ENCODE measurements at regions not wholly inside any gene's neighbourhood (a gene's known extent, or its start where the extent isn't known, plus 50 kb on each side); places are given as distances from the start of the nearest gene placed in this dataset.

DNA sequence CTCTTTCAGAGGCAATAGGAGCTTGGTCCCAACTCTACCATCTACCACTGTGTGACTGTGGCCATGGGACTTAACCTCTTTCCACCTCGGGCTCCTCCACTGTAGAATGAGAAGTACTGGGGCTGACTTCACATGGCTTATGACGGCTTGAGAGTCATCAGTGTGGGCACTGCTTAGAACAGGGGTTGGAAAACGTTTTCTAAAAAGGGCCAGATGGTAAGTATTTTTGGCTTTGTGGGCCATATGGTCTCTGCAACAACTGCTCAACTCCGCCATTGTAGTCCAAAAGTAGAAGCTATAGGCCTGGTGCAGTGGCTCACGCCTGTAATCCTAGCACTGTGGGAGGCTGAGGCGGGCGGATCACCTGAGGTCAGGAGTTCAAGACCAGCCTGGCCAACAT is 69.2 kb upstream of the LTA4H start:
- H3K36me3 Mint-ChIP-seq (ENCODE audit: low read depth): no peaks in the 10 kb centered on the region
- no peak overlapping the region for H3K27ac Mint-ChIP-seq
- Histone ChIP-seq H3K4me1 (ENCODE audit: control insufficient read depth, insufficient read depth, low read length) (no peaks in the 10 kb centered on the region), H3K4me3 (ENCODE audit: low read length) (no peak overlapping the region), H3K27me3 (ENCODE audit: control insufficient read depth, insufficient read depth, low read length, poor library complexity, severe bottlenecking) (no peaks in the 10 kb centered on the region), H3K36me3 (ENCODE audit: control insufficient read depth, insufficient read depth, low read length) (no peaks in the 10 kb centered on the region), H3K9ac (ENCODE audit: extremely low read depth, low read length, poor library complexity, severe bottlenecking) (no peak overlapping the region), H3K9me3 (ENCODE audit: control insufficient read depth, low read length) (no peaks in the 10 kb centered on the region), H3K27ac (ENCODE audit: low read depth, low read length) (no peak overlapping the region)
- H3K9me3 Mint-ChIP-seq: peaks cover 9% of the 10 kb centered on the region
- DNase-seq: peak; percentile 28
- H3K27me3 Mint-ChIP-seq (ENCODE audit: insufficient read depth): no peaks in the 10 kb centered on the region
- 87 to 94% methylated on average over 6 to 7 of the region's 7 CpGs for WGBS, 2 experiments (ENCODE audit: insufficient coverage in 1 of 2, insufficient read length in 1 of 2)
- no peak for TF ChIP-seq CTCF (conservative IDR thresholded peaks at IDR 0.05)
- no peak overlapping the region for H3K4me3 Mint-ChIP-seq
- H3K4me1 Mint-ChIP-seq: peaks cover 4% of the 10 kb centered on the region

GRCh38 chr12:96106137-96106536 is 70.8 kb upstream of the LTA4H start:
- no peaks in the 10 kb centered on the region for H3K27me3 ChIP-seq (ENCODE audit: control insufficient read depth, insufficient read depth, low read length, poor library complexity, severe bottlenecking)
- Mint-ChIP-seq H3K4me3 (no peak overlapping the region), H3K36me3 (ENCODE audit: low read depth) (no peaks in the 10 kb centered on the region), H3K27ac (no peak overlapping the region), H3K27me3 (ENCODE audit: insufficient read depth) (peaks cover 3% of the 10 kb centered on the region), H3K4me1 (peaks cover 4% of the 10 kb centered on the region), H3K9me3 (peaks cover 12% of the 10 kb centered on the region)
- no peaks in the 10 kb centered on the region for H3K4me1 ChIP-seq (ENCODE audit: control insufficient read depth, insufficient read depth, low read length)
- peak; percentile 22 for DNase-seq
- no peaks in the 10 kb centered on the region for H3K36me3 ChIP-seq (ENCODE audit: control insufficient read depth, insufficient read depth, low read length)
- H3K4me3 ChIP-seq (ENCODE audit: low read length): no peak overlapping the region
- no peaks in the 10 kb centered on the region for H3K9me3 ChIP-seq (ENCODE audit: control insufficient read depth, low read length)
- WGBS, 2 experiments (ENCODE audit: insufficient coverage in 1 of 2, insufficient read length in 1 of 2): 96 to 100% methylated on average over 1 to 2 of the region's 2 CpGs
- TF ChIP-seq CTCF (conservative IDR thresholded peaks at IDR 0.05): no peak
- H3K27ac ChIP-seq (ENCODE audit: low read depth, low read length): no peak overlapping the region
- no peak overlapping the region for H3K9ac ChIP-seq (ENCODE audit: extremely low read depth, low read length, poor library complexity, severe bottlenecking)

DNA sequence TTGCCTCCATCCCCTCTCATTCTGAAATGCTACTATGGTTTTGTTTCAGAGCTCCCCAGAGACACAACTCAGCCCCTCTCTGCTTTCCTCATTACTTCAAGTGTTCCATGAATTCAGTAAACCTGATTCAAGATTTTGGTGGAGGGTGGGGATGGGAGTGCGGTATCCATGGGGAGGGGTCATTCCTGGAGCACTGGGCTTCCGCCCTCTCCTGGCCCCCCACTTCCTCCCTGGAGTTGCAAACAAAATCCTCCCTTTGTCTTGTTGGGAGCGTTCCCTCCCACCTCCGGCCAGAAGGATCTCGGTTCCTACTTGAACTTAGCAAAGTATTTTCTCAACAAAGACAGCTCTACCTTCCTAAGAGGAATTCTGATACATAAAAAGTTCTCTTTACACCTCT is 71.8 kb upstream of the LTA4H start:
- Mint-ChIP-seq H3K27me3 (ENCODE audit: insufficient read depth) (peaks cover 3% of the 10 kb centered on the region), H3K9me3 (peaks cover 12% of the 10 kb centered on the region), H3K27ac (no peak overlapping the region), H3K4me3 (no peak overlapping the region), H3K36me3 (ENCODE audit: low read depth) (no peaks in the 10 kb centered on the region), H3K4me1 (peaks cover 4% of the 10 kb centered on the region)
- no peak overlapping the region for H3K4me3 ChIP-seq (ENCODE audit: low read length)
- WGBS, 2 experiments (ENCODE audit: insufficient coverage in 1 of 2, insufficient read length in 1 of 2): 92 to 100% methylated on average over 3 to 5 of the region's 5 CpGs
- H3K27ac ChIP-seq (ENCODE audit: low read depth, low read length): no peak overlapping the region
- no peaks in the 10 kb centered on the region for H3K36me3 ChIP-seq (ENCODE audit: control insufficient read depth, insufficient read depth, low read length)
- no peaks in the 10 kb centered on the region for H3K4me1 ChIP-seq (ENCODE audit: control insufficient read depth, insufficient read depth, low read length)
- no peak overlapping the region for H3K9ac ChIP-seq (ENCODE audit: extremely low read depth, low read length, poor library complexity, severe bottlenecking)
- peak; percentile 32 for DNase-seq
- TF ChIP-seq CTCF (conservative IDR thresholded peaks at IDR 0.05): no peak
- H3K27me3 ChIP-seq (ENCODE audit: control insufficient read depth, insufficient read depth, low read length, poor library complexity, severe bottlenecking): no peaks in the 10 kb centered on the region
- H3K9me3 ChIP-seq (ENCODE audit: control insufficient read depth, low read length): no peaks in the 10 kb centered on the region

Data from endodermal cell (in vitro differentiated cells).